ENCODE measurements at regions not wholly inside any gene's neighbourhood (a gene's known extent, or its start where the extent isn't known, plus 50 kb on each side); places are given as distances from the start of the nearest gene placed in this dataset.

GRCh38 chr4:188428935-188429334 lies 289.7 kb downstream of the TRIML1 start:
- Histone ChIP-seq H3K27me3 (no peaks in the 10 kb centered on the region), H3K9me3 (no peaks in the 10 kb centered on the region), H3K36me3 (no peaks in the 10 kb centered on the region), H3K27ac (no peak overlapping the region), H3K4me3 (ENCODE audit: low read depth in 1 of 2, low read length in 1 of 2) (no peak overlapping the region), H3K4me1 (ENCODE audit: control insufficient read depth in 1 of 2, insufficient read depth in 1 of 2, low read depth in 1 of 2, low read length in 1 of 2) (no peaks in the 10 kb centered on the region)
- TF ChIP-seq CTCF (IDR thresholded peaks at IDR 0.05), result no peak

- H3K27me3 ChIP-seq, result no peaks in the 10 kb centered on the region
- no peaks in the 10 kb centered on the region for H3K36me3 ChIP-seq
- no peak for TF ChIP-seq CTCF (IDR thresholded peaks at IDR 0.05)
- H3K9me3 ChIP-seq, result no peaks in the 10 kb centered on the region
- no peaks in the 10 kb centered on the region for H3K4me1 ChIP-seq (ENCODE audit: control insufficient read depth in 1 of 2, insufficient read depth in 1 of 2, low read depth in 1 of 2, low read length in 1 of 2)
- no peak overlapping the region for H3K27ac ChIP-seq
- no peak overlapping the region for H3K4me3 ChIP-seq (ENCODE audit: low read depth in 1 of 2, low read length in 1 of 2)
Measured at GRCh38 chr4:188429965-188430364, 290.7 kb downstream of the TRIML1 start.

GRCh38 chr4:188430384-188430783 lies 291.1 kb downstream of the TRIML1 start:
- Histone ChIP-seq H3K27me3 (no peaks in the 10 kb centered on the region), H3K36me3 (no peaks in the 10 kb centered on the region), H3K4me3 (ENCODE audit: low read depth in 1 of 2, low read length in 1 of 2) (no peak overlapping the region), H3K4me1 (ENCODE audit: control insufficient read depth in 1 of 2, insufficient read depth in 1 of 2, low read depth in 1 of 2, low read length in 1 of 2) (no peaks in the 10 kb centered on the region), H3K27ac (no peak overlapping the region), H3K9me3 (no peaks in the 10 kb centered on the region)
- no peak for TF ChIP-seq CTCF (IDR thresholded peaks at IDR 0.05)

- H3K4me1 ChIP-seq (ENCODE audit: control insufficient read depth in 1 of 2, insufficient read depth in 1 of 2, low read depth in 1 of 2, low read length in 1 of 2), result no peaks in the 10 kb centered on the region
- H3K27ac ChIP-seq, result no peak overlapping the region
- H3K4me3 ChIP-seq (ENCODE audit: low read depth in 1 of 2, low read length in 1 of 2), result no peak overlapping the region
- H3K27me3 ChIP-seq, result no peaks in the 10 kb centered on the region
- no peak for TF ChIP-seq CTCF (IDR thresholded peaks at IDR 0.05)
- no peaks in the 10 kb centered on the region for H3K36me3 ChIP-seq
- no peaks in the 10 kb centered on the region for H3K9me3 ChIP-seq
Measured at GRCh38 chr4:188432328-188432727, 293.1 kb downstream of the TRIML1 start.

GRCh38 chr4:188433741-188434315 lies 294.6 kb downstream of the TRIML1 start:
- no peak for TF ChIP-seq CTCF (IDR thresholded peaks at IDR 0.05)
- Histone ChIP-seq H3K27ac (no peak overlapping the region), H3K36me3 (no peaks in the 10 kb centered on the region), H3K9me3 (no peaks in the 10 kb centered on the region), H3K4me1 (ENCODE audit: control insufficient read depth in 1 of 2, insufficient read depth in 1 of 2, low read depth in 1 of 2, low read length in 1 of 2) (no peaks in the 10 kb centered on the region), H3K27me3 (no peaks in the 10 kb centered on the region), H3K4me3 (ENCODE audit: low read depth in 1 of 2, low read length in 1 of 2) (no peak overlapping the region)

- Histone ChIP-seq H3K27ac (no peak overlapping the region), H3K36me3 (no peaks in the 10 kb centered on the region), H3K4me1 (ENCODE audit: control insufficient read depth in 1 of 2, insufficient read depth in 1 of 2, low read depth in 1 of 2, low read length in 1 of 2) (no peaks in the 10 kb centered on the region), H3K4me3 (ENCODE audit: low read depth in 1 of 2, low read length in 1 of 2) (no peak overlapping the region), H3K9me3 (no peaks in the 10 kb centered on the region), H3K27me3 (no peaks in the 10 kb centered on the region)
- no peak for TF ChIP-seq CTCF (IDR thresholded peaks at IDR 0.05)
Measured at GRCh38 chr4:188434643-188435042, 295.4 kb downstream of the TRIML1 start.

Measured in neutrophil (primary cell).